Inflammatory macrophage (primary cell): ENCODE measurements at regions not wholly inside any gene's neighbourhood (a gene's known extent, or its start where the extent isn't known, plus 50 kb on each side); places are given as distances from the start of the nearest gene placed in this dataset.
"Not testable (repeated sequence)": the region's sequence is repeated elsewhere in the genome, so short reads cannot be mapped to it uniquely, and the experiment has no call there.

Source experiments
- DNase-seq, 2 donors: peaks; one replicate each; pipeline ENCODE4 v3.0.0-alpha.2; 2020 to 2022

DNA sequence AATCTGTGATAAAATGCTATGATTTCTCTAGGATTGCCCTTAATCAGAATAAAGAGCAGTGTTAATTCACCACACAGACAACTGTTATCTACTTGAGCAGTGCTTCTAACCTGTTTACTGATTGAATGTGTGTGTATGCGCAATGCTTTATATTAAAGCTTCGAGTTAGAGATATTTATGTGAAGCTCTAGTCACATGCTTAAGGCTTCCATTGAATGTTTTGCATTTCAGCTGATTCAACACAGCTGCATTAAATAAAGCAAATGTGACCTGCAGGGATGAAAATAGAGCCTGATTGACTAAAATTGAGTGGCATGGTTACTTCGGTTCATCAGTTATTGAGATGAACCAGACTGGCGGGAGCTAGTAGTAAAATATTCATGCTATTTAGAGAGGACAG is 395.3 kb downstream of the JRKL start:
- DNase-seq, result no peak

DNA sequence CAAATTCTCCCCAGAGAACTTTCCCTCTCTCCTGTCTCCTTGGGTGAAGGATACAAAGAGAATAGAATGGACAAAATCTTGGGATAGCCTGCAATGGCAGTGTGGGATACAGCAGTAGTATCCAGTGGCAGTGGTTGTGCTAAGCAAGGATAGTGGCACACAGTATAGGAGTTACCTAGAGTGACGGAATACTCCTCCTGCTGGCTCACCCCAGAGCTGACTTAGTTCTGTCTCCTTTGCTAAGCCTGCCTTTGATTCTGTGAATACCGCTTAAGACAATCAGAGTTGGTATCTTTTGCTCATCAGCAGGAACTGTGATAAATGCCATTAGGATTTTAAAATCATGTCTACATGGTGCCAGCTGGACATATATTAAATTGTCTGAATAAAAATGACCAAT is 404.3 kb downstream of the JRKL start:
- DNase-seq, result no peak

DNA sequence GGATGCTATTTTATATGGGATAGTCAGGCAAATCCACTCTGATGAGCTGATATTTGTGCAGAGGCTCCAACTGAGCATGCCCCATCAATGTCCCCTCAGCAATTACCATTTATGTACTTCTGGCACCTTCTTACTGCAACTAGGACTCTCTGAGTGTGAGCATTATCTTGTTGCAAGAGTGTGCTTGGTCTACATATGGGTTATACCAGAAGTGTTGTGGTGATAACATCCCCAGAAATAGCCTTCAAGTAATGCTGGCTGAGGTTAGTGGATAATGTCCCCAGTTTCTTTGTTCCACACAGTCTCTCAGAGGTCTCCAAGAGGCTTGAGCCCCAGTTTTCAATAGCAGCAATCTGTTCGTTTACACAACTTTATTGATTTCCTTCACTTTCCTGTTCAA is 408.6 kb downstream of the JRKL start:
- DNase-seq, result no peak

DNA sequence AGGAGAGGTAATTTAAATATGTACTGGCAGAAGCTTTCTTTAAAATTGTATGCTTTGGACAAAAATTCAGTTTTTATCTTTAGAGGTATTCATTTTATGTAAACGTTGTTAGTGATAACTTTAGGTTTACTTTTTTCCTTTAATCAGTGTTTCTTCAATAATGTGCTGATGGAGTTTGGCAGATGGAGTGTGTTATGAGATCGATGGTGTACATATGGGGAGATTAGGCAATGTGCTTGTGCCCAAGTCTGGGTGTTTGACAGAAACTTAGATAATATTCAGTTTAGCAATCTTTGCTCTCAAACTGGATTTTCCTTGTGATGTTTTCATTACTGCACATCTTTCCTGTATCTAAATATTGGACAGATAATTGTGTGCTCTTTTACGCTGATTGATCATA is 425.4 kb downstream of the JRKL start:
- DNase-seq, result no peak

DNA sequence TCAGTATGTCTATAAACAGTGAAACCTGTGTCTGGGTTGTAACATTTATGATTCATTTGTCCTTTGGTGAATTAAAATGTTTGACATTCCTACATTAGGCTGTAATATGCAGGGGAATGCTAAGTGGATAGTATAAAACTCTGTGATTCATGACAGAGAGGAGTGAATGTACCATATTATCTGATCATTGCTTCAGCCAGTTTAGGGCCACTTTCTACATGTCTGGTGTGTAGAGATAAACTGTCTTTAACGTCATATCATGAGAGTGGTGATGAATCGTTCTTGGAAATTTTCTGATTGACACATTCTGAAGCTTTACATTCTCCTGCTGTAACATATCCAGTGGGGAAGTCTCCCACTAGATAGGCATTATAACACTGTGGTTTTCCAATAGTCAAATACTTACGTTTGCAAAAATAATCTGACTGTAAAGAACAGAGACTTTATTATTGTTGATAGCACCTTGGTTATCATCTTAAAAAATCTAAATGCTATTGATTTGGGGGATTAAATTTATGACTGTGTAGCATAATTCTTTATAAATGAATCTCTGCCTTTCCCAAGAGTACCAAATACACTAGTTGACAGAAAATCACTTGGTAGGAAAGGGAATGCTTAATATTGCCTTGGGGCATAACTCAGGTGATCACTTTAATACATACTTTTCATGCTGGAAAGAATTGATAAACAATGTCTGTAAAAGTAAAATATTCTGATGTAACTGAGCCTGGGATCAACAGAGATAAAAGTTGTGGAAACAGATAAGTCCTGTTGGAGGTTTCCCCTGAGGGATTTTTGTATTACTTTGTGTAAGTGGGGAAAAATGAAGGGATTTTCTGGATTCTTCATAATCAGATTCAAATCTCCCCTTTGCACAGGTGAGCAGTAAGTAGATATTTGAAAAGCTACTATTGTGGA is 427.9 kb downstream of the JRKL start:
- no peak for DNase-seq

DNA sequence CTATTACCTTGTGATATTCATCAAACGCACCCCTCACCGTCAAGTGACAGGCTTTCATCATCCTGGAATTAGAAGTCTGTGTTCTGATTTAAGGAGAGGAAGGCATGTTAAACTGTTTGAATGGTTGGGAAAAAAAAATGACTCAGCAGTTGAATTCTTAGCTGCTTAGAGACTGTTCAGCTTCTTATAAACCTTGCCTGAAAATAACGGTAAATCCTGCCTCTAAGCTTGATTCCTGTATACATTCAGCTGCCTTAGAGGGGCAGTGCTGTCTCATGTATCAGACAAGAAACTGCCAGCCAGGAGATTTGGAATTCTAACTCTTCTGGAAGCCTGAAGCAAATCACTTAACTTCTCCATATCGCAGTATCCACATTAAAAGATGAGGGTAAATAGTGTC is 437.4 kb downstream of the JRKL start:
- no peak for DNase-seq

DNA sequence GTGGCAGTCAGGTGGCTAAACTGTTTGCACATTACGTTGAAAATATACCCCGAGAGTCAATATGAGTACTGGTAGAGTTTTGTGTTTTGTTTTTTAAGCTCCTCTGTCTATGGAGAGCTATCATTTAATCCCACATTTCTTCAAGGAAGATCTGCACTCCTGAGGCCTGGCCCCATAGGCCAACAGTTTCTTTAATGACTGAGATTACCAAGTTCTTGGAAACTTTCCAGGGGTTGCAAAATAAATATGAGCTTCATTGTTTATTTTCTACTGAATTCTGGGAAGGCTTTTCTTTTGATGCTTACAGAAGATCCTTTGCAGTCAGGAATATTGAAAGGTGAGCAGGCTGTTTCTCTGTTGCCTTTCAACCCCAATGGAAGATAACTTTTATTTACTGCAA is 452.0 kb downstream of the JRKL start:
- DNase-seq, result no peak

DNA sequence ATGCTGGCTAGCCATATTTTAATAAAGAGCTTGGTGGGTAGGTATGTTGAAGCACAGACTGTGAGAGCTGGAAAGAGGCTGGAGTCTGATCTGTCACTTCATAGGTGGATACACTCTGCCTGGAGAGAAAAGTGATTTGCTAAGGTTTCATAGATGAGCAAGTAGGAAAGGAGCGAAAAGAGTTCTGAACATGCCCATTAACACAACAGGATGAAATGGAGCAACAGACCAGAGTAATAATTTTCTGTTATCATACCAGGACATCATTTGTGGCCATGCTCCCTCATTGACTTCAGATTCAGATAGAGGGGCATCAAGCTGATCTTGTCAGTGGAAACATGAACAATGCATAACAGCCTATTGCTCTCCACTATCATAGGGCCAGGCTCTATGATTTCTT is 452.9 kb downstream of the JRKL start:
- no peak for DNase-seq

DNA sequence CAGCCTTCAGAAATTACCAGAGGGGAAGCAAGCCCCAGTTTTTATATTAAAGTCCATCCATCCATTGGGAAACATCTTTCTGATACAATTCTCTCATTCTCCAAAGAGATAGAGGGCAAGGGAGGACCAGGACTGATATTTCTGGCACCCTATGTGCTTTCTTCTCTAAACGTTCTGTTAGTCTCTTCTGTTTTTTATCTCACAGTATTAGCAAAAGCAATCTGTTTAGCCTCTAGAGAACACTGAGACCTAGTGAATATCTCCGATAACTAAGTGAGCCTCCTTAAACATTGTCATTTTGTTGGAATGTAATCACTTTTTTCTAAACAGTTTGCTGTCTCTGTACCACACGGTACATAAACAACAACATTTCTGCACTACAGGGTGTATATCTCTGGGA is 464.6 kb downstream of the JRKL start:
- no peak for DNase-seq

DNA sequence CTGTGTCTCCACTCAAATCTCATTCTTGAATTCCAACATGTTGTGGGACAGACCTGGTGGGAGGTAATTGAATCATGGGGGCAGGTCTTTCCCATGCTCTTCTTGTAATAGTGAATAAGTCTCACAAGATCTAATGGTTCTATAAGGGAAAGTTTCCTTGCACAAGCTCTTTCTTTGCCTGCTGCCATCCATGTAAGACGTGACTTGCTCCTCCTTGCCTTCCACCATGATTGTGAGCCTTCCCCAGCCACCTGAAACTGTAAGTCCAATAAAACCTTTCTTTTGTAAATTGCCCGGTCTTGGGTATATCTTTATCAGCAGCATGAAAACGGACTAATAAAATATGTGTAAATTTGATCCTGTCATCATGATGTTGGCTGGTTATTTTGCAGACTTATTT is 471.9 kb downstream of the JRKL start:
- DNase-seq, result not testable (repeated sequence)

DNA sequence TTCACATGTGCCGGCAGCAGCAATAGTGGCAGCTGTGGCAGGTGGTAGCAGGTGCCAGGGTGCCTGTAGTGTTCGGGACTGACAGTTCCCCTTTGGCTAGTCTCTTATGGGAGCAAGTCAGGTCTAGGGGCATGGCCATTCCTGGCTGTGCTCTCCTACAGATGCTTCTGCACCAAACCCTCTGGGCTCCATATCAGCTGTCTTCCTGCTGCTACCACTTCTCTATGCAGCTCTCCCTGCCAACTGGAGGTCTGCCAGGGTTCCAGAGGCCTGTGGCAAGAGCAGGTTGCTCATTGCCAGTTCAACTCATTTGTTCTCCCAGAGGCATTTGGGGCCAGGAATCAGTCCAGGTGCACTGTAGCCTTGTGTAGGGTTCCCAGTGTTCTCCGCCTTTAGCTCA is 473.7 kb downstream of the JRKL start:
- DNase-seq, result no peak

DNA sequence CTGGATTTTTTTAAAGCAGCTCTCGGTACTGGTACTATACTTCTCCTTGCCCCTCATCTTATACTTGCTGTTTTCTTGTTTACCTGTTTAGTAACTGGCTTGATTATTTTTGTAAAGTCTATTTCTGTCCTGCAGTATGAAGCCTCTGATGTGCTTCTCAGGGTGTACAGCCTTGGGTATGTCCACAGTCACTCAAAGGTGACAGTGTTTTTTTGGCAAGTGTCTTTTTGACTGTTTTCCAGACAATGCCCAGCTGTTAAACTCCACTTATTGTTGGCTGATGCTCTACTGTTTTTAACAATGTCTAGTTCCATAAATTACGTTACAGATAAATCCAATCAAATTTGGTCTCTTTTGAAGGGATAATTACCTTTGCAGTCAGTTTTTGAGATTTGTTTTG is 475.2 kb downstream of the JRKL start:
- DNase-seq, result no peak

DNA sequence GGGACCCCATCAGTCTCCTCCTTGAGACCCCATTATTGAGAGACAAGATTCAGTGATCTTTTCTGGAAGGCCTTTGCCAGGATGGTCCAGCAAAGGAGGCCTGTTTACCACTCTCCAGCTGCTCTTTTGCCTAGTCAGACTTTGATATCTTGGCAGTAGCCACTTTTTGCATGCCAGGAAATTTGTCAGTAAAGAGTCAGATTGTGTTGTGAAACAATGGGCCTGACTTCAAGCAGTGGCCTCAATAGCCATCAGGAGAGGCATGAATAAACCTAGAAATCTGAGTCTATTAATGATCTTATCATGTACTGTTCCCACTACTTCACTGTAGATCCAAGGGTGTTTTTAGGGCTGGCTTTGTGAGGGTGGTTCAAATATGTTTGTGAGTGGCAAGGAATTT is 479.4 kb downstream of the JRKL start:
- DNase-seq, result no peak

DNA sequence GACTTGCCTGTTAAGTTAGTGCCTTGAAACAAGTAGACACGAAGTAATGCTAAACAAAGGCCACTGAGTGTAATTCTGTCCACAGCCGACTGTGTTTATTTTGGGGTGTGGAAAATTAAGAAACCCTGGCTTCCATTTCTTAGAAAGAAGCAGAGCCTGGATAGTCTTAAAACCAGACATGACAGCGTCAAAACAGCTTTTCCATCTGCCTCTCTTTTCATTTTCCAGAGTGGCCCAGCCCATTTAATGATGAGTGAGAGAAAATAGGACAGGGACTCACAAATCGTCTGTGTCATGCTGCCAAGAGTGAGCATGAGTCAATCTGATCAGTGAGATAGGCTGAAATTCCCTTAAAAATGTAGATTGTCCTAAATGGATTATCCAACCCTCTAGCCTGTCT is 485.9 kb downstream of the JRKL start:
- no peak for DNase-seq

DNA sequence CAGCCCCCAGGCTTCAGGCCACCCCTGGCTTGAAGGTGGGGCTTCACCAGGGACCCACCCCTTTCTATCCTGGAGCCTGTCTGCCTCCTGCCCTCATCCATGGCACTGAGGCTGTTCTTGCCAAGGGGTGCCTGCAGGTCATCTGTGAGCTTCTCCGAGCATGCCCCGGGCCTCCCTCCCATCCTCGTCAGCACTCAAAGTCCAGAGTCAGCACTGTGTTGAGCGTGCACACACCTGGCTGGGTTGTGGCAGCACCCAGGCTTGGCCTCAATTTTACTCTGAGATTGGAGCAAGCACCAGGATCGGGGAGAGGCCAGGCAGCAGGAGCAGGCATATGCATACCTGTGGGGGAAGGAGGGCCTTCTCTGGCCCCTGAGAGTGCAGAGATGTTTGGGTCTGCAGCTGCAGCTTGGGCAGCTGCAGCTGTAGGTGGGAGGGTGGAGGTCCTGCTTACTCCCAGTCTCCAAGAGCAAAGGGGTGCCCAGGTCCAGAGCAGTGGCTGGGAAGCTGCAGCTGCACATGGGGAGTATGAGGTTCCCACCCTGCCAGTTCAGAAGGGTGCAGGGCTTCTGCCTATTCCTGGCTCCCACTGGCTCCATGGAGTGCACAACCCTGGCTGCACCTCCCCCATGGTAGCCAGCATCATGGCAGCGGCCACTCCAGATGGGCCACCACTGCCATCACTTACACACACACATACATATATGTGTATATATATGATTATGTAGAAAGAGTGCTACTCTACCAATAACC is 488.7 kb downstream of the JRKL start:
- DNase-seq, result no peak

DNA sequence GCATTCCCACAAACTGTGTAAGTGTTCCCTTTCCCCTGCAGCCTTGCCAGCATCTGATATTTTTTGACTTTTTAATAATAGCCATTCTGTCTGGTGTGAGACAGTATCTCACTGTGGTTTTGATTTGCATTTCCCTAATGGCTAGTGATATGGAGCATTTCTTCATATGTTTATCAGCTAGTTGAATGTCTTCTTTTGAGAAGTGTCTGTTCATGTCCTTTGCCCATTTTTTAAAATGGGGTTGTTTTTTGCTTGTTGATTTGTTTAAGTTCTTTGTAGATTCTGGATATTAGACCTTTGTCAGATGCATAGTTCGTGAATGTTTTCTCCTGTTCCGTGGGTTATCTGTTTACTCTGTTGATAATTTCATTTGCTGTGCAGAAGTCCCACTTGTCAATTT is 492.8 kb downstream of the JRKL start:
- not testable (repeated sequence) for DNase-seq

DNA sequence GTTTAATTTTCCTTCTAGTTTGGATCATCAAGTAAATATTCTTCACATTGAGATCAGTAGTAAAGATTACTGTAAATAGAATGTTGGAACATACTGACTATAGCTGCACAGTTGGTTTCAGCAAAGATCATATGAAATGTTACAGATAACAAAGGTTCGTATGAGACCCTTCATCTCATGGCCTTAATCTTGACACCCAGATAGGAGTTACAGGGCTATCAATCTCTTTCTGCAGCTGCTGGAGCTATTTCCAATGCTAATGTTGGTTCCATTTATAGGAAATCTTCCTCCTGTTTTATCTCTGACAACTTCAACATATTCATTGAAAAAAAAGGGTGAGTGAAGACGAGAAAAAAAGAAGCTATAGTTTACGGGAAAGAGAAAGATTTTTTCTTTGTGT is 495.6 kb downstream of the JRKL start:
- DNase-seq, result no peak

DNA sequence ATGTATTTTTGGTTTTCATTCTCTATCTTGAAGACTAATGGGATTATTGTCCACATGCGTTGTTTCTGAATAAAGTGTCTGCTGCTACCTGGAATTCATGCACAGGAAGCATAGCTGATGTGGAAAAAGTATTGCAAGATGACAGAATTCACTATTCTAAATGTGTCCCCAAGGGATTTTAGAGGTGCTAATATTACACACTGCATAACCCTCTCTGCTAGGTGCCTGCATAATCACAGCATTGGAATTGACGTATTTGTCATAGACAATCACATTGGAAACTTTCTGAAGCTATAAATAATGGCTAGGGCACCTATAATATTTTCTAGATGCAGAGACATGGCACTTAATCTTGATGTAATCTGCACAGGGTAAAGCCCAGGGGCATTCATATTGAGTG is 496.1 kb downstream of the JRKL start:
- no peak for DNase-seq

DNA sequence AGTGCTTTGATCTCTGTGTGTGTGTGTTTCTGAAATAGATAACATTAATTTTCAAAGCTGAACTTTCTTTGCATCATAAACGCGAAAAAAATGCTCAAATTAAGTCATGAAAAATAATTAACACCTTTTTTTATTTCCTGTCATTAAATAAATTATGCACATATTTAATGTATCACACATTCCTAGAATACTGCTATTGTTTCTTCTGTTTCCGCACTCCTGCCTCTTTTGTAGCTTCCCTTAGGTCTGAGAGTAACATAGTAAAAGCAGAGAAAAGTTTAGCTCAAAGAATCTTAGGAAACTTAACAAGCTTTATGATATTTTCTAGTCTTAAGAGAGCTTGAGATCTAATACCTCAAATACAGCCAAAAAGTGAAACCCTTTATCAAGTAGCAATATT is 504.2 kb downstream of the JRKL start:
- no peak for DNase-seq

DNA sequence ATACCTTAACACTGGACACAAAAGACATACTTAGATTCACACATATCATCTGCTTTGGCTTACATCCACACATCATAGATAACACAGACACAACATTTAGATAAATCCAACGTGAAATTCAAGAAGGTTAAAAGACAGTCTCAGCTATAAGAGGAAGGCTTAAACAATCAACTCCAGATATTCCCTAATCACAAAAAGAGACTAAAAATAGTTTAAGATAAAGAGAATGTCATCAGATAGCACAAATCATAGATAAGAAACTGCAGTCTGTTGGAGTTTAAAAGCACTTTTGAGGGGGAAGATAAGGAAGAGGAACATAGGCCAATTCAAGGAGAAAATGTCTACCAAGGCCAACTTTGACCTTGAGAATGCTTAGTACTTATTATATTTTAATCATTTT is 504.8 kb downstream of the JRKL start:
- no peak for DNase-seq

DNA sequence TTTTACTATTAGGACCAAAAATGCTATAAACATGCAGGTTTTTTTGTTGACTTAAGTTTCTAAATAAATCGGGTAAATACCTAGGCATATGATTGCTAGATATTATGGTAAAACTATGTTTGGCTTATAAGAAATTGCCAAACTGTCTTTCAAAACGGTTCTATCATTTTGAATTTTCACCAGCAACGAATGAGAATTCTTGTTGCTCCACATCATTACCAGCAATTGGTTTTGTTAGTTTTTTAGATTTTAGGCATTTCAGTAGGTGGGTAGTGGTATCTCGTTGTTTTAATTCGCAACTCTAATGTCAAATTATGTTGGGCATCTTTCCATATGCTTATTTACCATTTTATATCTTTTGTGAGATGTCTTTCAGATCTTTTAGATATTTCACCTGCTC is 510.2 kb downstream of the JRKL start:
- no peak for DNase-seq

DNA sequence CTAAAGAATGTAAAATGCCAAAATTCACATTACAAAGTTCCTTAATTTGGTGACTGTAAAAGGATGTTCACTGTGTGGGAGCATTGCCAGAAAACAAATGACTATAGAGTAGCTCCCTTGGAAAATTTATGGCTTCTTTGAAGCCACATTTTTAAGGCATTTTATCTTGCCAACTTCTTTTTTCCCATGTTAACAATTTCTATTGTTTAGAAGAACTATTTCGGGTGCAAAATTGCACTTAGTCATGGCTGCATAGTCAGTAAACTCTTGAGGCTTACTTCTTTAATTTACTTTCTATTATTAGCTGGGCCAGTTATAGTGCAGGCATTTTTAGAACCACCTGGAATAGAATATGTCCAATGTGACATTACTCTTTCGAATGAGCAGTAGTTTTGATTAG is 515.3 kb downstream of the JRKL start:
- no peak for DNase-seq

DNA sequence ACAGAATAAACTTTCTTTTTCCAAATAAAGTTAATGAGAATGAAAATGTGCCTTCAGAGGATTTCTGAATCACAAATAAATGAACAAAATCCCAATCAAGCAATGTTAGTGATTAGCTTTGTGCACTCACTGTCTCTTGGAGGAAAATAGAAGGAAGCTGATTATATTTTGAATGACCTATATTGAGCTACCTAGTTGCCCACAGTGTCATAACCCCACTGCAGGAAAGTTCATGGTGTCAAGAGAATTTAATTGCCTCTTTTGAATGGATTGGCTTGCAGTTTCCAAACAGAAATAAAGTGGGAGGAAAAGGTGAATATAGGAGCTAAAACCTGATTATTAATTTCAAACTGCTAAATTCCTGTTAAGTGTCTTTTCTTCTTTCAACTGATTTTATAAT is 515.9 kb downstream of the JRKL start:
- DNase-seq, result no peak

DNA sequence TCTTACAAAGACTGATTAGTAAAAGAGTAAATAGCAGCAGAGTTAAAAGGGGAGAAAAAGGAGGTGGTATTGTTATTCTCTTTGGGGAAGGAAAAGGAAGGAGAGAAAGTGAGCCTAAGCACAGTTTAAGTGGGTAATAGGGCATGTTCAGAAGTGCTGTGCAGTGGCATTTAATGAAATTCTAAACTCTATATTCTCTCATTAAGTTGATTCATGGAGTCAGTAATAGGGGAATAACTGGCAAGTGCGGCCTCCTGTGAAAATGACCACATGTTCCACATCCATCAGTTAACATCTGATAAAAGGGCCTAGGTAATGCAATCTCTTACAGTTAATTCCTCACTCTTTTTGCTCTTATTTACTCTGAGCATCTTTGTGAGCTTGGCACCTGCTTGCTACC is 516.7 kb downstream of the JRKL start:
- no peak for DNase-seq
